GM21447 (cell line): ENCODE measurements at regions not wholly inside any gene's neighbourhood (a gene's known extent, or its start where the extent isn't known, plus 50 kb on each side); places are given as distances from the start of the nearest gene placed in this dataset.
"Not testable (repeated sequence)": the region's sequence is repeated elsewhere in the genome, so short reads cannot be mapped to it uniquely, and the experiment has no call there.

Experiments used
- ATAC-seq: cut with Tn5 transposase; IDR thresholded peaks from one replicate; pipeline ENCODE4 v1.9.1; 2021; ENCODE audit not compliant: unreplicated experiment

GRCh38 chr1:105272376-105272775 is 1522.7 kb downstream of the AMY1C start:
- not testable (repeated sequence) for ATAC-seq

GRCh38 chr1:105294838-105295237 is 1545.1 kb downstream of the AMY1C start:
- ATAC-seq, result no peak

GRCh38 chr1:105310063-105310462 is 1560.4 kb downstream of the AMY1C start:
- no peak for ATAC-seq

- no peak for ATAC-seq
Measured at GRCh38 chr1:105317976-105318375, 1568.3 kb downstream of the AMY1C start.

GRCh38 chr1:105326886-105327285 is 1577.2 kb downstream of the AMY1C start:
- ATAC-seq, result no peak

GRCh38 chr1:105337420-105337819 is 1587.7 kb downstream of the AMY1C start:
- no peak for ATAC-seq

- ATAC-seq, result no peak
Measured at GRCh38 chr1:105343317-105343716, 1593.6 kb downstream of the AMY1C start.

- ATAC-seq, result no peak
Measured at GRCh38 chr1:105359457-105359856, 1609.8 kb downstream of the AMY1C start.

- no peak for ATAC-seq
Measured at GRCh38 chr1:105362438-105362837, 1612.7 kb downstream of the AMY1C start.

- ATAC-seq, result no peak
Measured at GRCh38 chr1:105368446-105368845, 1618.7 kb downstream of the AMY1C start.

GRCh38 chr1:105373681-105374080 is 1624.0 kb downstream of the AMY1C start:
- ATAC-seq, result no peak

GRCh38 chr1:105386489-105386888 is 1636.8 kb downstream of the AMY1C start:
- ATAC-seq, result no peak

- no peak for ATAC-seq
Measured at GRCh38 chr1:105396001-105396400, 1646.3 kb downstream of the AMY1C start.

GRCh38 chr1:105398909-105399308 is 1649.2 kb downstream of the AMY1C start:
- no peak for ATAC-seq

- no peak for ATAC-seq
Measured at GRCh38 chr1:105399716-105400115, 1650.0 kb downstream of the AMY1C start.

- ATAC-seq, result no peak
Measured at GRCh38 chr1:105416261-105416660, 1640.2 kb upstream of the PRMT6 start.

GRCh38 chr1:105419030-105419429 is 1637.4 kb upstream of the PRMT6 start:
- ATAC-seq, result no peak

- ATAC-seq, result no peak
Measured at GRCh38 chr1:105427543-105427942, 1628.9 kb upstream of the PRMT6 start.

- ATAC-seq, result no peak
Measured at GRCh38 chr1:105436589-105437259, 1619.8 kb upstream of the PRMT6 start.

GRCh38 chr1:105437847-105438246 is 1618.6 kb upstream of the PRMT6 start:
- ATAC-seq, result no peak

- no peak for ATAC-seq
Measured at GRCh38 chr1:105442901-105443300, 1613.6 kb upstream of the PRMT6 start.

- no peak for ATAC-seq
Measured at GRCh38 chr1:105459759-105460158, 1596.7 kb upstream of the PRMT6 start.

- no peak for ATAC-seq
Measured at GRCh38 chr1:105462308-105462707, 1594.2 kb upstream of the PRMT6 start.
